ENCODE measurements at regions not wholly inside any gene's neighbourhood (a gene's known extent, or its start where the extent isn't known, plus 50 kb on each side); places are given as distances from the start of the nearest gene placed in this dataset.

DNA sequence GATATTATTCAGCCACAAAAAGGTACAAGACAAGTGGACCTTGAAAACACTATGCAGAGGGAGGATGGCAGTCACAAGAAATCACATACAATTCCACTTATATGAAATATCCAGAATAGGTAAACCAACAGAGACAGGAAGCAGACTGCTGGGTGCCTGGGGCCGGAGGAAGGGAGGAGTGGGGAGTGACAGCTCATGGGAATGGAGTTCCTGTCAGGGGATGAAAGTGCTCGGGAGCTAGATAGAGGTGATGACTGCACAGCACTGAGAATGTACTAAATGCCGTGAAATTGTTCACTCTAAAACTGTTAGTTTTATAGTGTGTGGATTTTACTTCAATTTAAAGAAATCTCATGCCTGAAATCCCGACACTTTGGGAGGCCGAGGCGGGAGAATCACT lies 74.2 kb upstream of the MED9 start:
- Histone ChIP-seq H3K4me2 (ENCODE audit: insufficient read depth, low read length) (no peak overlapping the region), H4K20me1 (replicated peaks; ENCODE audit: control insufficient read depth, insufficient read depth, low read length) (no peaks in the 10 kb centered on the region), H3K27me3 (ENCODE audit: control insufficient read depth in 2 of 2, insufficient read depth in 2 of 2, low read length in 2 of 2) (peaks cover 13 to 71% of the 10 kb centered on the region in 2 experiments), H3K4me1 (replicated peaks in 1 of 2; ENCODE audit: control insufficient read depth in 2 of 2, insufficient read depth in 2 of 2, low read length in 2 of 2) (no peaks in the 10 kb centered on the region; a peak in 3 of 5 replicates), H3K27ac (ENCODE audit: extremely low read depth, low read depth, low read length) (no peak overlapping the region), H3K9me3 (replicated peaks; ENCODE audit: control insufficient read depth, insufficient read depth, low read depth, low read length) (no peaks in the 10 kb centered on the region), H2AFZ (ENCODE audit: low read depth, low read length) (no peak overlapping the region), H3K36me3 (ENCODE audit: control insufficient read depth, insufficient read depth, low read length) (no peaks in the 10 kb centered on the region), H3K9me1 (ENCODE audit: control insufficient read depth, insufficient read depth, low read length) (no peaks in the 10 kb centered on the region), H3K4me3 (no peak overlapping the region), H3K9ac (ENCODE audit: insufficient read depth in 1 of 2, low read depth in 2 of 2, low read length in 2 of 2) (no peak overlapping the region), H3K79me2 (ENCODE audit: control insufficient read depth, insufficient read depth, low read length) (no peaks in the 10 kb centered on the region)
- DNase-seq (ENCODE audit: extremely low read depth in 1 of 4, low spot score in 3 of 4) (no peak), ATAC-seq (no peak), FAIRE-seq (no peak)
- whole genome bisulfite sequencing (ENCODE audit: insufficient coverage, low coverage, missing lambda C conversion rate) = 3% methylated on average over 6 of the region's 6 CpGs
- intact Hi-C loops (cut with micrococcal nuclease) (loop anchor here (5.0 kb wide), 1 partner anchor 45 kb away; no protein-coding TSS in a partner anchor), in situ Hi-C loops (cut with MboI) (no loop called here)
- BruUV-seq (replicated peaks) = no TSS peak
- ChIA-PET CTCF (ENCODE audit: low intra/inter-chr PET ratio) (no interaction called here), POLR2A (no interaction called here)
- no peak for TF ChIP-seq TRIM24 (IDR thresholded peaks at IDR 0.05)
- no peak for TF ChIP-seq ZNF77 (CRISPR knock-in tag; IDR thresholded peaks at IDR 0.05)
- no peak for TF ChIP-seq NR4A1 (CRISPR knock-in tag; IDR thresholded peaks at IDR 0.05)
- no peak for TF ChIP-seq NR4A1 (tag; IDR thresholded peaks at IDR 0.05)
- no peak for TF ChIP-seq HMGN3 (IDR thresholded peaks at IDR 0.05; ENCODE audit: borderline replicate concordance, extremely low read depth, insufficient read length, low read depth, low read length)
- TF ChIP-seq, protein P1, sequence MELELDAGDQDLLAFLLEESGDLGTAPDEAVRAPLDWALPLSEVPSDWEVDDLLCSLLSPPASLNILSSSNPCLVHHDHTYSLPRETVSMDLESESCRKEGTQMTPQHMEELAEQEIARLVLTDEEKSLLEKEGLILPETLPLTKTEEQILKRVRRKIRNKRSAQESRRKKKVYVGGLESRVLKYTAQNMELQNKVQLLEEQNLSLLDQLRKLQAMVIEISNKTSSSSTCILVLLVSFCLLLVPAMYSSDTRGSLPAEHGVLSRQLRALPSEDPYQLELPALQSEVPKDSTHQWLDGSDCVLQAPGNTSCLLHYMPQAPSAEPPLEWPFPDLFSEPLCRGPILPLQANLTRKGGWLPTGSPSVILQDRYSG (tag; conservative IDR thresholded peaks at IDR 0.05; ENCODE audit: low read depth) = no peak
- TF ChIP-seq ZNF239 (CRISPR knock-in tag; IDR thresholded peaks at IDR 0.05) = no peak
- TF ChIP-seq ZNF551 (CRISPR knock-in tag; IDR thresholded peaks at IDR 0.05) = no peak
- TF ChIP-seq ZNF707 (CRISPR knock-in tag; conservative IDR thresholded peaks at IDR 0.05) = no peak
- no peak for TF ChIP-seq MTA2 (IDR thresholded peaks at IDR 0.05; ENCODE audit: low read depth)
- TF ChIP-seq, protein P2, sequence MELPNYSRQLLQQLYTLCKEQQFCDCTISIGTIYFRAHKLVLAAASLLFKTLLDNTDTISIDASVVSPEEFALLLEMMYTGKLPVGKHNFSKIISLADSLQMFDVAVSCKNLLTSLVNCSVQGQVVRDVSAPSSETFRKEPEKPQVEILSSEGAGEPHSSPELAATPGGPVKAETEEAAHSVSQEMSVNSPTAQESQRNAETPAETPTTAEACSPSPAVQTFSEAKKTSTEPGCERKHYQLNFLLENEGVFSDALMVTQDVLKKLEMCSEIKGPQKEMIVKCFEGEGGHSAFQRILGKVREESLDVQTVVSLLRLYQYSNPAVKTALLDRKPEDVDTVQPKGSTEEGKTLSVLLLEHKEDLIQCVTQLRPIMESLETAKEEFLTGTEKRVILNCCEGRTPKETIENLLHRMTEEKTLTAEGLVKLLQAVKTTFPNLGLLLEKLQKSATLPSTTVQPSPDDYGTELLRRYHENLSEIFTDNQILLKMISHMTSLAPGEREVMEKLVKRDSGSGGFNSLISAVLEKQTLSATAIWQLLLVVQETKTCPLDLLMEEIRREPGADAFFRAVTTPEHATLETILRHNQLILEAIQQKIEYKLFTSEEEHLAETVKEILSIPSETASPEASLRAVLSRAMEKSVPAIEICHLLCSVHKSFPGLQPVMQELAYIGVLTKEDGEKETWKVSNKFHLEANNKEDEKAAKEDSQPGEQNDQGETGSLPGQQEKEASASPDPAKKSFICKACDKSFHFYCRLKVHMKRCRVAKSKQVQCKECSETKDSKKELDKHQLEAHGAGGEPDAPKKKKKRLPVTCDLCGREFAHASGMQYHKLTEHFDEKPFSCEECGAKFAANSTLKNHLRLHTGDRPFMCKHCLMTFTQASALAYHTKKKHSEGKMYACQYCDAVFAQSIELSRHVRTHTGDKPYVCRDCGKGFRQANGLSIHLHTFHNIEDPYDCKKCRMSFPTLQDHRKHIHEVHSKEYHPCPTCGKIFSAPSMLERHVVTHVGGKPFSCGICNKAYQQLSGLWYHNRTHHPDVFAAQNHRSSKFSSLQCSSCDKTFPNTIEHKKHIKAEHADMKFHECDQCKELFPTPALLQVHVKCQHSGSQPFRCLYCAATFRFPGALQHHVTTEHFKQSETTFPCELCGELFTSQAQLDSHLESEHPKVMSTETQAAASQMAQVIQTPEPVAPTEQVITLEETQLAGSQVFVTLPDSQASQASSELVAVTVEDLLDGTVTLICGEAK (IDR thresholded peaks at IDR 0.05) = no peak
- TF ChIP-seq, protein P2 (CRISPR knock-in tag; IDR thresholded peaks at IDR 0.05) = no peak
- TF ChIP-seq STAG1 (CRISPR knock-in tag; IDR thresholded peaks at IDR 0.05; ENCODE audit: borderline replicate concordance) = no peak
- no peak for TF ChIP-seq FOXK1 (CRISPR knock-in tag; IDR thresholded peaks at IDR 0.05; ENCODE audit: borderline replicate concordance)
- TF ChIP-seq LARP7 (IDR thresholded peaks at IDR 0.05) = no peak
- TF ChIP-seq CREBBP (IDR thresholded peaks at IDR 0.05; ENCODE audit: low read depth, low read length) = no peak
